OCI-LY3 (cell line): ENCODE measurements at regions not wholly inside any gene's neighbourhood (a gene's known extent, or its start where the extent isn't known, plus 50 kb on each side); places are given as distances from the start of the nearest gene placed in this dataset.

ENCODE experiments used
- CTCF ChIP-seq: fragments of 200-600, 300-600 bp; sonication (generic); IDR thresholded peaks from 2 replicates; pipeline ENCODE4 v1.5.1; 2014; ENCODE audit warnings: antibody characterized with exemption, low read length, low read depth
- EZH2phosphoT487 ChIP-seq: fragments of 200-600 bp; shearing (Covaris generic); IDR thresholded peaks from 2 replicates; pipeline ENCODE4 v1.6.1; 2018; ENCODE audit warnings: antibody characterized with exemption, mixed run types, low read depth

GRCh38 chr2:173764094-173764493, 201.1 kb downstream of the SP3 start:
- no peak for TF ChIP-seq CTCF
- no peak for TF ChIP-seq EZH2phosphoT487
